Neural cell (in vitro differentiated cells): ENCODE measurements at regions not wholly inside any gene's neighbourhood (a gene's known extent, or its start where the extent isn't known, plus 50 kb on each side); places are given as distances from the start of the nearest gene placed in this dataset.

Source experiments
- H2AFZ ChIP-seq: fragments of 200-600, 300-800 bp; sonication (generic), shearing (Covaris generic); 2 replicates; pipeline ENCODE4 v1.6.0; 2014; ENCODE audit warnings: low read depth, mild to moderate bottlenecking, antibody characterized with exemption, low read length, moderate library complexity
- H3F3A ChIP-seq: fragments of 200-600 bp; shearing (Covaris generic); 2 replicates; pipeline ENCODE4 v1.6.1; 2016; ENCODE audit warnings: mild to moderate bottlenecking, moderate library complexity, mixed read lengths, antibody characterized with exemption, low read length; ENCODE audit not compliant: insufficient read depth, poor library complexity, severe bottlenecking
- H3K27ac ChIP-seq: fragments of 200-600, 300-800 bp; sonication (generic), shearing (Covaris generic); 2 replicates; pipeline ENCODE4 v1.5.1; 2014; ENCODE audit warnings: mild to moderate bottlenecking, low read length, moderate library complexity
- H3K27me3 ChIP-seq: fragments of 300-800, 200-600 bp; sonication (generic), shearing (Covaris generic); 2 replicates; pipeline ENCODE4 v1.6.0; 2014; ENCODE audit warnings: mild to moderate bottlenecking, low read depth, low read length, moderate library complexity; ENCODE audit not compliant: insufficient read depth
- H3K36me3 ChIP-seq: fragments of 300-800, 200-600 bp; sonication (generic), shearing (Covaris generic); 2 replicates; pipeline ENCODE4 v1.5.1; 2014; ENCODE audit warnings: mild to moderate bottlenecking, antibody characterized with exemption, low read length, moderate library complexity; ENCODE audit not compliant: insufficient read depth
- H3K4me2 ChIP-seq: fragments of 300-800, 200-600 bp; sonication (generic), shearing (Covaris generic); 2 replicates; pipeline ENCODE4 v1.6.0; 2014; ENCODE audit warnings: mild to moderate bottlenecking, low read length
- H3K4me3 ChIP-seq: fragments of 300-800, 200-600 bp; sonication (generic), shearing (Covaris generic); 2 replicates; pipeline ENCODE4 v1.5.1; 2014; ENCODE audit warnings: mild to moderate bottlenecking, low read length, moderate library complexity
- H3K79me2 ChIP-seq: fragments of 200-600 bp; shearing (Covaris generic); replicated peaks from 2 replicates; pipeline ENCODE4 v1.6.0; 2014; ENCODE audit warnings: mild to moderate bottlenecking, low read length, moderate library complexity; ENCODE audit not compliant: insufficient read depth
- H3K9ac ChIP-seq: fragments of 300-800, 200-600 bp; sonication (generic), shearing (Covaris generic); 2 replicates; pipeline ENCODE4 v1.6.1; 2016; ENCODE audit warnings: mild to moderate bottlenecking, low read length, mixed read lengths
- H3K9me2 ChIP-seq: fragments of 200-600 bp; shearing (Covaris generic); 2 replicates; pipeline ENCODE4 v1.6.1; 2016; ENCODE audit warnings: mild to moderate bottlenecking, low read length, mixed read lengths; ENCODE audit not compliant: insufficient read depth
- H3K9me3 ChIP-seq: fragments of 200-600, 300-800 bp; sonication (generic), shearing (Covaris generic); 2 replicates; pipeline ENCODE4 v1.6.1; 2016; ENCODE audit warnings: mild to moderate bottlenecking, mixed run types, low read length, moderate library complexity, mixed read lengths
- H4K20me1 ChIP-seq: fragments of 200-600 bp; shearing (Covaris generic); 2 replicates; pipeline ENCODE4 v1.6.1; 2016; ENCODE audit warnings: mild to moderate bottlenecking, mixed run types; ENCODE audit not compliant: insufficient read depth
- EP300 ChIP-seq: fragments of 450-650 bp; conservative IDR thresholded peaks from 2 replicates; pipeline ENCODE4 v1.6.1; 2014; ENCODE audit warnings: antibody characterized with exemption, mild to moderate bottlenecking, moderate library complexity; ENCODE audit not compliant: poor library complexity, severe bottlenecking
- EZH2 ChIP-seq: fragments of 200-600, 300-800 bp; shearing (Covaris generic), sonication (generic); IDR thresholded peaks from 2 replicates; pipeline ENCODE4 v1.6.1; 2014; ENCODE audit warnings: antibody characterized with exemption, low read length, borderline replicate concordance, mild to moderate bottlenecking; ENCODE audit not compliant: insufficient read depth, poor library complexity, severe bottlenecking
- MXI1 ChIP-seq: fragments of 450-650 bp; conservative IDR thresholded peaks from 2 replicates; pipeline ENCODE4 v1.6.1; 2014; ENCODE audit warnings: antibody characterized with exemption, mild to moderate bottlenecking; ENCODE audit not compliant: poor library complexity, severe bottlenecking
- POLR2AphosphoS5 ChIP-seq: IDR thresholded peaks from 2 replicates; pipeline ENCODE4 v1.6.1; 2012
- RAD21 ChIP-seq: fragments of 450-650 bp; conservative IDR thresholded peaks from 2 replicates; pipeline ENCODE4 v1.6.1; 2014; ENCODE audit warnings: antibody characterized with exemption, mild to moderate bottlenecking, moderate library complexity
- SMC3 ChIP-seq: fragments of 450-650 bp; conservative IDR thresholded peaks from 2 replicates; pipeline ENCODE4 v1.6.1; 2014; ENCODE audit warnings: antibody characterized with exemption, mild to moderate bottlenecking, moderate library complexity; ENCODE audit not compliant: poor library complexity
- TAF1 ChIP-seq: IDR thresholded peaks from 2 replicates; pipeline ENCODE4 v1.6.1; 2012; ENCODE audit warnings: low read depth
- TF ChIP-seq, protein P1 (sequence below): fragments of 450-650 bp; IDR thresholded peaks from 2 replicates; pipeline ENCODE4 v1.5.1; 2014; ENCODE audit warnings: antibody characterized with exemption, mild to moderate bottlenecking, moderate library complexity; ENCODE audit not compliant: poor library complexity, severe bottlenecking
- TF ChIP-seq, protein P2 (sequence below): IDR thresholded peaks from 2 replicates; pipeline ENCODE4 v1.6.1; 2012; ENCODE audit warnings: borderline replicate concordance

DNA sequence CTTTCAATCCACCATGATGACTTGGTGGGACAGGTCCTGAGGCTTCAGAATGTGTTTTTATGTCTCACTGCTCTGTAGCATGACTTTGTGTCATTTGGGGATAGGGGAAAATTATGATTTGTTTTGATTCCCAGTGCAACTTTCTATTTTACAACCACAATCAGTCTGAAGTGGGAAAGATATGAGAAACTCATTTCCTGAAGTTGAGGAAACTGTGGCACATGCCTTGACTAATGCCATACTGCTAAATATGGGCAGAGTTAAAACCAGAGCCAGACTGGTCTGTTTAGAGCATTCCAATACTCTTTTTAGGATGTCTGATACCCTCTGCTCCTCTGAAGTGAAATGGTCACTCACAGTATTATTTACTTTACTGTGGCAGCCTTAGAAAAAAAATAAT, 307.7 kb downstream of the ADRA2A start:
- no peak for TF ChIP-seq MXI1
- TF ChIP-seq, protein P1, sequence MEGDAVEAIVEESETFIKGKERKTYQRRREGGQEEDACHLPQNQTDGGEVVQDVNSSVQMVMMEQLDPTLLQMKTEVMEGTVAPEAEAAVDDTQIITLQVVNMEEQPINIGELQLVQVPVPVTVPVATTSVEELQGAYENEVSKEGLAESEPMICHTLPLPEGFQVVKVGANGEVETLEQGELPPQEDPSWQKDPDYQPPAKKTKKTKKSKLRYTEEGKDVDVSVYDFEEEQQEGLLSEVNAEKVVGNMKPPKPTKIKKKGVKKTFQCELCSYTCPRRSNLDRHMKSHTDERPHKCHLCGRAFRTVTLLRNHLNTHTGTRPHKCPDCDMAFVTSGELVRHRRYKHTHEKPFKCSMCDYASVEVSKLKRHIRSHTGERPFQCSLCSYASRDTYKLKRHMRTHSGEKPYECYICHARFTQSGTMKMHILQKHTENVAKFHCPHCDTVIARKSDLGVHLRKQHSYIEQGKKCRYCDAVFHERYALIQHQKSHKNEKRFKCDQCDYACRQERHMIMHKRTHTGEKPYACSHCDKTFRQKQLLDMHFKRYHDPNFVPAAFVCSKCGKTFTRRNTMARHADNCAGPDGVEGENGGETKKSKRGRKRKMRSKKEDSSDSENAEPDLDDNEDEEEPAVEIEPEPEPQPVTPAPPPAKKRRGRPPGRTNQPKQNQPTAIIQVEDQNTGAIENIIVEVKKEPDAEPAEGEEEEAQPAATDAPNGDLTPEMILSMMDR: no peak
- TF ChIP-seq POLR2AphosphoS5: no peak
- TF ChIP-seq, protein P2, sequence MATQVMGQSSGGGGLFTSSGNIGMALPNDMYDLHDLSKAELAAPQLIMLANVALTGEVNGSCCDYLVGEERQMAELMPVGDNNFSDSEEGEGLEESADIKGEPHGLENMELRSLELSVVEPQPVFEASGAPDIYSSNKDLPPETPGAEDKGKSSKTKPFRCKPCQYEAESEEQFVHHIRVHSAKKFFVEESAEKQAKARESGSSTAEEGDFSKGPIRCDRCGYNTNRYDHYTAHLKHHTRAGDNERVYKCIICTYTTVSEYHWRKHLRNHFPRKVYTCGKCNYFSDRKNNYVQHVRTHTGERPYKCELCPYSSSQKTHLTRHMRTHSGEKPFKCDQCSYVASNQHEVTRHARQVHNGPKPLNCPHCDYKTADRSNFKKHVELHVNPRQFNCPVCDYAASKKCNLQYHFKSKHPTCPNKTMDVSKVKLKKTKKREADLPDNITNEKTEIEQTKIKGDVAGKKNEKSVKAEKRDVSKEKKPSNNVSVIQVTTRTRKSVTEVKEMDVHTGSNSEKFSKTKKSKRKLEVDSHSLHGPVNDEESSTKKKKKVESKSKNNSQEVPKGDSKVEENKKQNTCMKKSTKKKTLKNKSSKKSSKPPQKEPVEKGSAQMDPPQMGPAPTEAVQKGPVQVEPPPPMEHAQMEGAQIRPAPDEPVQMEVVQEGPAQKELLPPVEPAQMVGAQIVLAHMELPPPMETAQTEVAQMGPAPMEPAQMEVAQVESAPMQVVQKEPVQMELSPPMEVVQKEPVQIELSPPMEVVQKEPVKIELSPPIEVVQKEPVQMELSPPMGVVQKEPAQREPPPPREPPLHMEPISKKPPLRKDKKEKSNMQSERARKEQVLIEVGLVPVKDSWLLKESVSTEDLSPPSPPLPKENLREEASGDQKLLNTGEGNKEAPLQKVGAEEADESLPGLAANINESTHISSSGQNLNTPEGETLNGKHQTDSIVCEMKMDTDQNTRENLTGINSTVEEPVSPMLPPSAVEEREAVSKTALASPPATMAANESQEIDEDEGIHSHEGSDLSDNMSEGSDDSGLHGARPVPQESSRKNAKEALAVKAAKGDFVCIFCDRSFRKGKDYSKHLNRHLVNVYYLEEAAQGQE: no peak
- no peak for TF ChIP-seq SMC3
- TF ChIP-seq EZH2: no peak
- TF ChIP-seq EP300: no peak
- TF ChIP-seq RAD21: no peak
- TF ChIP-seq TAF1: no peak
- Histone ChIP-seq H3K4me3 (no peak overlapping the region), H3K27me3 (no peaks in the 10 kb centered on the region), H3K79me2 (no peaks in the 10 kb centered on the region), H3K36me3 (no peaks in the 10 kb centered on the region), H3K4me2 (no peak overlapping the region), H3F3A (no peaks in the 10 kb centered on the region), H3K9me2 (no peaks in the 10 kb centered on the region), H2AFZ (no peak overlapping the region), H4K20me1 (no peaks in the 10 kb centered on the region), H3K9ac (no peak overlapping the region), H3K9me3 (no peaks in the 10 kb centered on the region), H3K27ac (no peak overlapping the region)

DNA sequence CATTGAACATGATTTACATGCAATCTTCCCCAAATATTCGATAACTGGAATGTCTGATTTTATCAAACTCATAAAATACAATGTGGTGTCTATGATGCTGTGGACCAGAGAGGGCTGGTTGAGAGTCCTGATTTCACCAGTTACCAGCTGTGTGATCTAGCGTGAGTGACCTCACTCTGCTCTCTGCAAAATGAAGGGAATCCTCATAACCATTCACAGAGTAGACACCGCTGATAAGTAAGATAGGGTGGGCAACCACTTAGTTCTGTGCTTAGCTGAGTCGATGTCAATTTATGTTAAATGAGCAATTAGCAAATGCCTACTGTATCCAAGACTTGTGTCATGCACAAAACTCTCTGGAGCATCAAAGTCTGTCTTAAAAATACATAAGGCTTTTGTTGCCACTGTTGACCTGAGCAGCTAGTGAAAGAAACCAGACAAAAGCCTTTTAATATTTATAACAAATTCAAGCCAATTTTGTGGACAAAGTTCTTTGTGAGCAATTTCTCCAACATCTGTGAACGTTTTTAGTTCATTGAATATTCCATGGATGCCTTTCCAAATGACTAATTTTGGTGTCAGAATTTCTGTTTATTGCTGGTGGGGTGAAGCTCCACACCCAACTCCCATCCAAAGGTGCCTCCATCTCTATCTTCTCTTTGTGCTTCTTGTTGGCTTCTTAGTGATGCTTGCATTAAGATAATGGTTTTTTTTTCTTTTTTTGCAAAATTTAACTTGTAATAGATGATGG, 314.2 kb downstream of the ADRA2A start:
- TF ChIP-seq EP300 (no peak), SMC3 (no peak), TAF1 (no peak), POLR2AphosphoS5 (no peak), MXI1 (no peak), EZH2 (no peak)
- TF ChIP-seq, protein P1: no peak
- Histone ChIP-seq H2AFZ (no peak overlapping the region), H3K27ac (no peak overlapping the region), H3K79me2 (no peaks in the 10 kb centered on the region), H3K4me2 (no peak overlapping the region), H3K9me3 (no peaks in the 10 kb centered on the region), H3K4me3 (no peak overlapping the region), H3K27me3 (no peaks in the 10 kb centered on the region), H3K36me3 (no peaks in the 10 kb centered on the region), H3F3A (no peaks in the 10 kb centered on the region), H3K9ac (no peak overlapping the region), H3K9me2 (no peaks in the 10 kb centered on the region), H4K20me1 (no peaks in the 10 kb centered on the region)
